ENCODE measurements at regions not wholly inside any gene's neighbourhood (a gene's known extent, or its start where the extent isn't known, plus 50 kb on each side); places are given as distances from the start of the nearest gene placed in this dataset.

DNA sequence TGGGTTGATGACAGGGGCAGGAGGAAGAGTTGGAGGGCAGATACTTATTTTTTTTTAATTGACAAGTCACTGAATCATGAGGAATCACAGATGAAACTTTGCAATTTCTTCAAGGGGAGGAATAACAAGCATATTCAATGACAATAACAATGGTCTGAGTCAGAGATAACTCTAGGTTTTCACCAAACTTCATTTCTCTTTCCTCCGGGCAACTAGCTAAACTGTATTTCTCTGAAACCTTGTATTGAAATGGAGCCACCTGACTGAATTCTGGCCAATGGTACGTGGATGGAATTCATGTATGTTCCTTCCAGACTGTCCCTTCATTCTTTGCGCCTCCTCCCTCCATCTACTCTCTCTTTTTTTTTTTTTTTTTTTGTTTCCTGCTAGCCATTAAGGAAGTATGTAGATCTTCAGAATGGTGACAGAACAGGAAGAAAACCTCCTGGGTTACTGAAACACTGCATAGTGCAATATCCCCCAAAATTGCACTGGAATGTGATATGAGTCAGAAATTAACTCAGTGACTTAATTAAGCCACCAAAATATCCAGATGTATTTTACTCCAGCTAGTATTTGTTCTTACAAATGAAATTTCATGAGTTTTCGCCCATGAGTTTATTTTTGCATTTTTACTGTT, 495.4 kb downstream of the OTOL1 start:
- Mint-ChIP-seq H3K27ac (ENCODE audit: unreplicated experiment) (no peak overlapping the region), H3K4me3 (ENCODE audit: unreplicated experiment) (no peak overlapping the region), H3K36me3 (ENCODE audit: low read depth, unreplicated experiment) (no peaks in the 10 kb centered on the region), H3K27me3 (ENCODE audit: unreplicated experiment) (no peaks in the 10 kb centered on the region), H3K4me1 (ENCODE audit: unreplicated experiment) (no peaks in the 10 kb centered on the region), H3K9me3 (ENCODE audit: unreplicated experiment) (no peaks in the 10 kb centered on the region)
- TF ChIP-seq, protein P1, sequence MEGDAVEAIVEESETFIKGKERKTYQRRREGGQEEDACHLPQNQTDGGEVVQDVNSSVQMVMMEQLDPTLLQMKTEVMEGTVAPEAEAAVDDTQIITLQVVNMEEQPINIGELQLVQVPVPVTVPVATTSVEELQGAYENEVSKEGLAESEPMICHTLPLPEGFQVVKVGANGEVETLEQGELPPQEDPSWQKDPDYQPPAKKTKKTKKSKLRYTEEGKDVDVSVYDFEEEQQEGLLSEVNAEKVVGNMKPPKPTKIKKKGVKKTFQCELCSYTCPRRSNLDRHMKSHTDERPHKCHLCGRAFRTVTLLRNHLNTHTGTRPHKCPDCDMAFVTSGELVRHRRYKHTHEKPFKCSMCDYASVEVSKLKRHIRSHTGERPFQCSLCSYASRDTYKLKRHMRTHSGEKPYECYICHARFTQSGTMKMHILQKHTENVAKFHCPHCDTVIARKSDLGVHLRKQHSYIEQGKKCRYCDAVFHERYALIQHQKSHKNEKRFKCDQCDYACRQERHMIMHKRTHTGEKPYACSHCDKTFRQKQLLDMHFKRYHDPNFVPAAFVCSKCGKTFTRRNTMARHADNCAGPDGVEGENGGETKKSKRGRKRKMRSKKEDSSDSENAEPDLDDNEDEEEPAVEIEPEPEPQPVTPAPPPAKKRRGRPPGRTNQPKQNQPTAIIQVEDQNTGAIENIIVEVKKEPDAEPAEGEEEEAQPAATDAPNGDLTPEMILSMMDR (IDR thresholded peaks at IDR 0.05; ENCODE audit: unreplicated experiment), result no peak
- no peak for DNase-seq (ENCODE audit: low spot score)

DNA sequence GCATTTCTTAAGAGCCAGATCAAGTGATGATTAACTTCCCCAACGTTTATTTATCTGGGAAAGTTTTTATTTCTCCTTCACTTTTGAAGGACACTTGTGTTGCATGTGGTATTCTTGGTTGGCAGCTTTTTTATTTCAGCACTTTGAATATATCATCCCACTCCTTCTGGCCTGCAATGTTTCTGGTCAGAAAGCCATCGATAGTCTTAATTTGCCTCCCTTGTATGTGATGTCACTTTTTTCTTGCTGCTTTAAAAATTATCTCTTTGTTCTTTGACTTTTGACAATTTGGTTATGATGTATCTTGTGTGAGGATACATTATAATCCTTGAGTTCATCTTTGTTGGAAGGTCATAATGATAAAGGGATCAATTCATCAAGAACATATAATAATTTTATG, 503.2 kb downstream of the OTOL1 start:
- TF ChIP-seq, protein P1 (IDR thresholded peaks at IDR 0.05; ENCODE audit: unreplicated experiment), result no peak
- H3K9me3 Mint-ChIP-seq (ENCODE audit: unreplicated experiment), result no peaks in the 10 kb centered on the region
- no peaks in the 10 kb centered on the region for H3K36me3 Mint-ChIP-seq (ENCODE audit: low read depth, unreplicated experiment)
- H3K4me3 Mint-ChIP-seq (ENCODE audit: unreplicated experiment), result no peak overlapping the region
- DNase-seq (ENCODE audit: low spot score), result no peak
- H3K27me3 Mint-ChIP-seq (ENCODE audit: unreplicated experiment), result no peaks in the 10 kb centered on the region
- H3K4me1 Mint-ChIP-seq (ENCODE audit: unreplicated experiment), result no peaks in the 10 kb centered on the region
- no peak overlapping the region for H3K27ac Mint-ChIP-seq (ENCODE audit: unreplicated experiment)

GRCh38 chr3:162007722-162008121, 511.1 kb downstream of the OTOL1 start:
- no peaks in the 10 kb centered on the region for H3K27me3 Mint-ChIP-seq (ENCODE audit: unreplicated experiment)
- TF ChIP-seq, protein P1 (IDR thresholded peaks at IDR 0.05; ENCODE audit: unreplicated experiment), result no peak
- no peaks in the 10 kb centered on the region for H3K9me3 Mint-ChIP-seq (ENCODE audit: unreplicated experiment)
- no peaks in the 10 kb centered on the region for H3K36me3 Mint-ChIP-seq (ENCODE audit: low read depth, unreplicated experiment)
- no peaks in the 10 kb centered on the region for H3K4me1 Mint-ChIP-seq (ENCODE audit: unreplicated experiment)
- H3K4me3 Mint-ChIP-seq (ENCODE audit: unreplicated experiment), result no peak overlapping the region
- no peak for DNase-seq (ENCODE audit: low spot score)
- H3K27ac Mint-ChIP-seq (ENCODE audit: unreplicated experiment), result no peak overlapping the region

DNA sequence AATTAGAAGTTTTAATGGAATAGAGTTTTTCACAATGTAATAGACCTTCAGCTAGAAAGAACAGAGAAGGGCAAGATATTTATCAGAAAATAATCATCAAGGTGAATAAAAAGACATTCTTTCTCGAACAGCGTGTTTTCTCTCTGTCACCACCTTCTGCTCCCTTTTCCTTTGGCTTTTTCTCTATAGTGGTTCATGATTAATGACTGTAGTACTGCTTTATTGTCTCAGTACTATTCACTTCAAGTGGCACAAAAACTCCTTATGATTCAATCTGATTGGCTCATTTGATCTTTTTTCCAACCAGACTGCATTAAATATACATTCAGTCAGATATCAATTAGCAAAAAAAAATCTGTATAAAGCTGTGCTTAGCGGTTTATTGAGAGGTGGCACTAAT, 516.0 kb downstream of the OTOL1 start:
- Mint-ChIP-seq H3K27ac (ENCODE audit: unreplicated experiment) (no peak overlapping the region), H3K27me3 (ENCODE audit: unreplicated experiment) (no peaks in the 10 kb centered on the region), H3K9me3 (ENCODE audit: unreplicated experiment) (no peaks in the 10 kb centered on the region), H3K36me3 (ENCODE audit: low read depth, unreplicated experiment) (no peaks in the 10 kb centered on the region), H3K4me1 (ENCODE audit: unreplicated experiment) (no peaks in the 10 kb centered on the region), H3K4me3 (ENCODE audit: unreplicated experiment) (no peak overlapping the region)
- TF ChIP-seq, protein P1 (IDR thresholded peaks at IDR 0.05; ENCODE audit: unreplicated experiment), result no peak
- DNase-seq (ENCODE audit: low spot score), result no peak

- no peaks in the 10 kb centered on the region for H3K9me3 Mint-ChIP-seq (ENCODE audit: unreplicated experiment)
- H3K27me3 Mint-ChIP-seq (ENCODE audit: unreplicated experiment), result no peaks in the 10 kb centered on the region
- no peak overlapping the region for H3K4me3 Mint-ChIP-seq (ENCODE audit: unreplicated experiment)
- no peaks in the 10 kb centered on the region for H3K36me3 Mint-ChIP-seq (ENCODE audit: low read depth, unreplicated experiment)
- H3K4me1 Mint-ChIP-seq (ENCODE audit: unreplicated experiment), result no peaks in the 10 kb centered on the region
- DNase-seq (ENCODE audit: low spot score), result no peak
- H3K27ac Mint-ChIP-seq (ENCODE audit: unreplicated experiment), result no peak overlapping the region
- TF ChIP-seq, protein P1 (IDR thresholded peaks at IDR 0.05; ENCODE audit: unreplicated experiment), result no peak
Measured at GRCh38 chr3:162014284-162014683, 517.7 kb downstream of the OTOL1 start.
